Fibroblast of lung (primary cell): ENCODE measurements at regions not wholly inside any gene's neighbourhood (a gene's known extent, or its start where the extent isn't known, plus 50 kb on each side); places are given as distances from the start of the nearest gene placed in this dataset.

Experiments
- DNase-seq, 2 donors: peaks; one replicate each; pipeline versions ENCODE4 v3.0.0 to v3.0.0-alpha.2; 2010; ENCODE audit warnings: low read depth in 2 of 2
- H2AFZ ChIP-seq: 2 replicates; pipeline ENCODE4 v1.5.1; 2012; ENCODE audit warnings: low read length, control low read depth, inconsistent platforms
- H3K27ac ChIP-seq: 2 replicates; pipeline ENCODE4 v1.5.1; 2011; ENCODE audit warnings: low read length, control low read depth; ENCODE audit not compliant: insufficient read depth
- H3K27me3 ChIP-seq: 2 replicates; pipeline ENCODE4 v1.5.1; 2011; ENCODE audit warnings: mild to moderate bottlenecking, low read length; ENCODE audit not compliant: control insufficient read depth, insufficient read depth
- H3K36me3 ChIP-seq: 2 replicates; pipeline ENCODE4 v1.5.1; 2011; ENCODE audit warnings: low read length; ENCODE audit not compliant: control insufficient read depth, insufficient read depth
- H3K4me1 ChIP-seq: 2 replicates; pipeline ENCODE4 v1.5.1; 2011; ENCODE audit warnings: low read length; ENCODE audit not compliant: control insufficient read depth, insufficient read depth; ENCODE audit errors: extremely low read depth
- H3K4me2 ChIP-seq: 2 replicates; pipeline ENCODE4 v1.5.1; 2011; ENCODE audit warnings: low read length, control low read depth; ENCODE audit not compliant: insufficient read depth; ENCODE audit errors: extremely low read depth
- H3K4me3 ChIP-seq, 4 experiments: fragments of 200-600 bp in 1 of 4; sonication (generic) in 1 of 4; replicated peaks in 1 of 4; 2 replicates each; pipeline ENCODE4 v1.5.1; 2011 to 2016; ENCODE audit warnings: low read length in 4 of 4, low read depth in 3 of 4, mild to moderate bottlenecking in 3 of 4, control low read depth in 2 of 4, inconsistent platforms in 1 of 4, mixed read lengths in 1 of 4; ENCODE audit not compliant: insufficient read depth in 1 of 4; ENCODE audit errors: control extremely low read depth in 1 of 4
- H3K79me2 ChIP-seq: 2 replicates; pipeline ENCODE4 v1.5.1; 2012; ENCODE audit warnings: mild to moderate bottlenecking, low read length, inconsistent platforms; ENCODE audit not compliant: control insufficient read depth, insufficient read depth
- H3K9ac ChIP-seq: 2 replicates; pipeline ENCODE4 v1.5.1; 2011; ENCODE audit warnings: mild to moderate bottlenecking, low read length, control low read depth; ENCODE audit not compliant: insufficient read depth
- H3K9me3 ChIP-seq: 2 replicates; pipeline ENCODE4 v1.5.1; 2012; ENCODE audit warnings: low read depth, low read length; ENCODE audit not compliant: control insufficient read depth, insufficient read depth
- H4K20me1 ChIP-seq: 2 replicates; pipeline ENCODE4 v1.5.1; 2011; ENCODE audit warnings: low read length; ENCODE audit not compliant: control insufficient read depth, insufficient read depth; ENCODE audit errors: extremely low read depth
- EZH2 ChIP-seq: IDR thresholded peaks from 2 replicates; pipeline ENCODE4 v1.5.1; 2012; ENCODE audit warnings: low read length, control low read depth, mild to moderate bottlenecking; ENCODE audit errors: missing control alignments
- TF ChIP-seq, protein P1 (sequence below), 2 donors: IDR thresholded peaks in 1 of 2; conservative IDR thresholded peaks in 1 of 2; 1 replicate in 1 of 2; 2 replicates in 1 of 2; pipeline ENCODE4 v1.5.1; 2011 to 2012; ENCODE audit warnings: low read length in 2 of 2, control low read depth in 1 of 2, inconsistent platforms in 1 of 2, low read depth in 1 of 2, mild to moderate bottlenecking in 1 of 2

DNA sequence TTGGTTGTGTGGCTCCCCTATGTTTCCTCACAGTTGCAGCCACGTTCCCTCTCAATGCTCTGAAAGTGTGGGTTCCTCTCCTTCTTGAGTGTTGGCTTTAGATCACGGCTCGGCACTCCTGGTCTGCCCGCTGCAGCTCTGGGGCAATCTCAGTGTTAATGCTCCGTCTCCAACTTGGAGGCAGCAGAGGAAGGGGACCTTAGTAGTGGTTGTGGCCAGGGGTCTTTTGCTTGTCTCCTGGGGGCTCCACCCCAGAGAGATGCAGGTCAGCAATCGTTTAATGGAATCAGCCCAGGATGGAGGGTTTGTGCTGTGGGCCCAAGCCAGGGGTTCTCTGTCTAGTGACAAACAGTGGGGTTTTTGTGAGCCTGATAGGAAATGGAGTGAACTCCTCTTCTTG is 849.4 kb upstream of the DIAPH2 start:
- Histone ChIP-seq H3K27me3 (no peaks in the 10 kb centered on the region), H3K4me2 (no peak overlapping the region)
- no peak for DNase-seq

DNA sequence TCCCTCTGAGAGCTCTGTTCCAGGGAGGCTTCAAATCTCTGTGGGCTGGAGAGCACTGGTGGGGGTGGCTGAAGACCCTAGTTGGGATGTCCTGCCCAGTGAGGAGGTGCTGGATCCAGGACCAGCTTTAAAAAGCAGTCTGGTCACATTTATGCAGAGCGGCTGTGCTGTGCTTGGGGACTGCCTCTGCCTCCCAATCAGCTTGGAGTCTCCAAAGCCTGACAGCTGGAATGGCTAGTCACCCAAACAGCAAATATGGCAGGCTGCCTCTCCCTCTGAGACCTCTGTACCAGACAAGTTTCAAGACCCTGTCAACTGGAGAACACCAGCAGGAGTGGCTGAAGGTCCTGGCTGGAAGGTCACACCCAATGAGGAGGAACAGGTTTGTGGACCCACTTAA is 848.1 kb upstream of the DIAPH2 start:
- Histone ChIP-seq H3K9me3 (no peaks in the 10 kb centered on the region), H3K27me3 (no peaks in the 10 kb centered on the region)

More for the DNA sequence above, 849.4 kb upstream of the DIAPH2 start:
- no peaks in the 10 kb centered on the region for H3K9me3 ChIP-seq
- no peaks in the 10 kb centered on the region for H3K36me3 ChIP-seq
- H3K79me2 ChIP-seq = no peaks in the 10 kb centered on the region
- H2AFZ ChIP-seq = no peak overlapping the region
- H3K9ac ChIP-seq = no peak overlapping the region
- H3K27ac ChIP-seq = no peak overlapping the region
- TF ChIP-seq, protein P1, sequence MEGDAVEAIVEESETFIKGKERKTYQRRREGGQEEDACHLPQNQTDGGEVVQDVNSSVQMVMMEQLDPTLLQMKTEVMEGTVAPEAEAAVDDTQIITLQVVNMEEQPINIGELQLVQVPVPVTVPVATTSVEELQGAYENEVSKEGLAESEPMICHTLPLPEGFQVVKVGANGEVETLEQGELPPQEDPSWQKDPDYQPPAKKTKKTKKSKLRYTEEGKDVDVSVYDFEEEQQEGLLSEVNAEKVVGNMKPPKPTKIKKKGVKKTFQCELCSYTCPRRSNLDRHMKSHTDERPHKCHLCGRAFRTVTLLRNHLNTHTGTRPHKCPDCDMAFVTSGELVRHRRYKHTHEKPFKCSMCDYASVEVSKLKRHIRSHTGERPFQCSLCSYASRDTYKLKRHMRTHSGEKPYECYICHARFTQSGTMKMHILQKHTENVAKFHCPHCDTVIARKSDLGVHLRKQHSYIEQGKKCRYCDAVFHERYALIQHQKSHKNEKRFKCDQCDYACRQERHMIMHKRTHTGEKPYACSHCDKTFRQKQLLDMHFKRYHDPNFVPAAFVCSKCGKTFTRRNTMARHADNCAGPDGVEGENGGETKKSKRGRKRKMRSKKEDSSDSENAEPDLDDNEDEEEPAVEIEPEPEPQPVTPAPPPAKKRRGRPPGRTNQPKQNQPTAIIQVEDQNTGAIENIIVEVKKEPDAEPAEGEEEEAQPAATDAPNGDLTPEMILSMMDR (conservative IDR thresholded peaks at IDR 0.05 in 1 of 2, IDR thresholded peaks at IDR 0.05 in 1 of 2; ENCODE audit: low read depth in 1 of 2, low read length in 2 of 2) = no peak
- TF ChIP-seq EZH2 = no peak
- H4K20me1 ChIP-seq = no peaks in the 10 kb centered on the region
- no peaks in the 10 kb centered on the region for H3K4me1 ChIP-seq
- no peak overlapping the region for H3K4me3 ChIP-seq

DNA sequence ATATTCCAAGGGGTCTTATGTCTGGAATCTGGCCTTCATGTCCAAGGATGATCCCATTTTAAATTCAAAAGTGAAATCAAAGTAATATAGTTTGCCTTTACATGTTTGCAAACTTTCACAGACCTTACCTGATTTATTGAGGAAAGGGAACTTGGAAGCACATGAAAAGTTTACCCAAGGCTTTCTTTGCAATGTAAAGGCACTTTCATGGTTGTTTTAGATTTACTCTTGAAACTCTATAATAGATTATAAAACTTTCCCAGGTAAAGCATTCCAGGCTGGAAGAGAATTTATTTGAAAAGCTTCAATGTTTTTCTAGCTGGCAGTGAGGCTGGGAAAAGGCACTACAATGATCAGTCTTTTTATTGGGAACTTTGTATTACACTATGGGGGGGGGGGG is 842.8 kb upstream of the DIAPH2 start:
- Histone ChIP-seq H3K9ac (no peak overlapping the region), H3K27me3 (no peaks in the 10 kb centered on the region), H3K4me2 (no peak overlapping the region)

More for the DNA sequence above, 848.1 kb upstream of the DIAPH2 start:
- no peaks in the 10 kb centered on the region for H3K36me3 ChIP-seq
- H3K4me1 ChIP-seq = no peaks in the 10 kb centered on the region
- TF ChIP-seq EZH2 = no peak
- no peaks in the 10 kb centered on the region for H3K79me2 ChIP-seq
- no peak overlapping the region for H3K9ac ChIP-seq
- no peak overlapping the region for H3K4me3 ChIP-seq
- no peaks in the 10 kb centered on the region for H4K20me1 ChIP-seq
- no peak overlapping the region for H3K4me2 ChIP-seq
- no peak for DNase-seq
- H3K27ac ChIP-seq = no peak overlapping the region
- H2AFZ ChIP-seq = no peak overlapping the region

More for the DNA sequence above, 842.8 kb upstream of the DIAPH2 start:
- no peak for DNase-seq
- TF ChIP-seq, protein P1 (conservative IDR thresholded peaks at IDR 0.05 in 1 of 2, IDR thresholded peaks at IDR 0.05 in 1 of 2; ENCODE audit: low read depth in 1 of 2, low read length in 2 of 2) = no peak
- no peak for TF ChIP-seq EZH2
- no peaks in the 10 kb centered on the region for H3K36me3 ChIP-seq
- no peak overlapping the region for H2AFZ ChIP-seq
- H3K9me3 ChIP-seq = no peaks in the 10 kb centered on the region
- no peak overlapping the region for H3K4me3 ChIP-seq
- H3K4me1 ChIP-seq = no peaks in the 10 kb centered on the region
- H3K27ac ChIP-seq = no peak overlapping the region
- no peaks in the 10 kb centered on the region for H4K20me1 ChIP-seq
- H3K79me2 ChIP-seq = no peaks in the 10 kb centered on the region
